A549 (cell line): ENCODE measurements at regions not wholly inside any gene's neighbourhood (a gene's known extent, or its start where the extent isn't known, plus 50 kb on each side); places are given as distances from the start of the nearest gene placed in this dataset.
"Not testable (repeated sequence)": the region's sequence is repeated elsewhere in the genome, so short reads cannot be mapped to it uniquely, and the experiment has no call there.

ENCODE experiments used
- ATAC-seq, 2 experiments: fragments of 200-7000 bp in 1 of 2; fragments of >200 bp in 1 of 2; cut with Nextera tagmentation in 1 of 2; cut with Tn5 transposase in 1 of 2; 3 replicates each; pipeline versions ENCODE4 v1.8.0 to v1.9.1; 2018 to 2020; ENCODE audit warnings: mild to moderate bottlenecking in 1 of 2, moderate library complexity in 1 of 2
- CTCF ChIA-PET: fragments of 300-600 bp; sonication (Branson Sonifier 250); formaldehyde crosslinking; extraction: SDS; loops from one replicate; lab custom pipeline; 2021; ENCODE audit warnings: antibody characterized with exemption, inconsistent platforms; lab: Yijun Ruan, JAX
- POLR2A ChIA-PET: fragments of 350-600 bp; formaldehyde crosslinking; extraction: SDS; loops from one replicate; lab custom pipeline; 2021; ENCODE audit warnings: antibody characterized with exemption, inconsistent platforms; lab: Yijun Ruan, JAX
- DNase-seq, 2 experiments: peaks; one replicate each; pipeline versions ENCODE4 v3.0.0 to v3.0.0-alpha.2; 2011 to 2016; ENCODE audit warnings: low read depth in 1 of 2, low spot score in 1 of 2
- FAIRE-seq: peaks from 2 replicates; lab custom pipeline; 2011; peaks lifted over from hg19 to GRCh38; lab: Jason Lieb, UNC
- H3K27ac ChIP-seq, 2 experiments: fragments of >200 bp; sonication (Bioruptor Twin); formaldehyde crosslinking; 3 replicates each; pipeline ENCODE4 v1.5.1; 2016 to 2017
- H3K4me1 ChIP-seq: fragments of >200 bp; sonication (Bioruptor Twin); formaldehyde crosslinking; 3 replicates; pipeline ENCODE4 v1.6.1; 2016
- H3K4me2 ChIP-seq: fragments of >200 bp; sonication (Bioruptor Twin); formaldehyde crosslinking; 3 replicates; pipeline ENCODE4 v1.6.1; 2016
- H3K4me3 ChIP-seq: fragments of >200 bp; sonication (Bioruptor Twin); formaldehyde crosslinking; 3 replicates; pipeline ENCODE4 v1.5.1; 2016
- H3K9me3 ChIP-seq: fragments of >200 bp; sonication (Bioruptor Twin); formaldehyde crosslinking; 3 replicates; pipeline ENCODE4 v1.6.1; 2016
- BCL3 ChIP-seq: fragments of >200 bp; sonication (Bioruptor Twin); formaldehyde crosslinking; IDR thresholded peaks from 3 replicates; pipeline ENCODE4 v1.6.1; 2016
- BHLHE40 ChIP-seq: IDR thresholded peaks from 2 replicates; pipeline ENCODE4 v1.6.1; 2012; ENCODE audit warnings: low read depth, low read length, inconsistent platforms
- CEBPB ChIP-seq, 2 experiments: fragments of >200 bp in 1 of 2; sonication (Bioruptor Twin) in 1 of 2; formaldehyde crosslinking in 1 of 2; IDR thresholded peaks; 2 replicates each; pipeline ENCODE4 v1.6.1; 2012 to 2016
- CHD2 ChIP-seq: fragments of 150-350 bp; IDR thresholded peaks from 2 replicates; pipeline ENCODE4 v1.6.1; 2014; ENCODE audit warnings: low read length; ENCODE audit not compliant: partially characterized antibody
- CHD4 ChIP-seq: fragments of 200-600 bp; sonication (generic); IDR thresholded peaks from 2 replicates; pipeline ENCODE4 v1.6.1; 2016; ENCODE audit warnings: antibody characterized with exemption, mild to moderate bottlenecking, borderline replicate concordance
- EHMT2 ChIP-seq: fragments of 200-600 bp; sonication (generic); IDR thresholded peaks from 2 replicates; pipeline ENCODE4 v1.6.1; 2016; ENCODE audit warnings: antibody characterized with exemption, low read depth, mild to moderate bottlenecking, moderate library complexity
- EP300 ChIP-seq, 2 experiments: fragments of >200 bp; sonication (Bioruptor Twin); formaldehyde crosslinking; IDR thresholded peaks; 2 replicates in 1 of 2; 3 replicates in 1 of 2; pipeline ENCODE4 v1.6.1; 2016 to 2017
- FOSB ChIP-seq: fragments of 250-450 bp; sonication (Bioruptor Pico); IDR thresholded peaks from 2 replicates; pipeline ENCODE4 v1.5.0; 2020; ENCODE audit warnings: mild to moderate bottlenecking, moderate library complexity
- HDAC2 ChIP-seq: fragments of 200-600 bp; sonication (generic); IDR thresholded peaks from 2 replicates; pipeline ENCODE4 v1.6.1; 2016
- HEYL ChIP-seq: fragments of 250-450 bp; sonication (Bioruptor Pico); IDR thresholded peaks from 2 replicates; pipeline ENCODE4 v1.8.0; 2021; ENCODE audit warnings: mild to moderate bottlenecking, moderate library complexity
- KDM1A ChIP-seq: fragments of 200-600 bp; sonication (generic); IDR thresholded peaks from 2 replicates; pipeline ENCODE4 v1.6.1; 2016; ENCODE audit warnings: low read depth, mild to moderate bottlenecking
- KDM5A ChIP-seq: fragments of 200-600 bp; sonication (generic); IDR thresholded peaks from 2 replicates; pipeline ENCODE4 v1.6.1; 2016; ENCODE audit warnings: antibody characterized with exemption, mild to moderate bottlenecking
- MAFK ChIP-seq: fragments of 450-650 bp; IDR thresholded peaks from 2 replicates; pipeline ENCODE4 v1.6.1; 2014; ENCODE audit not compliant: partially characterized antibody
- MAZ ChIP-seq: fragments of 150-350 bp; IDR thresholded peaks from 2 replicates; pipeline ENCODE4 v1.6.1; 2014; ENCODE audit warnings: antibody characterized with exemption, low read depth, low read length, borderline replicate concordance
- MYC ChIP-seq: IDR thresholded peaks from 2 replicates; pipeline ENCODE4 v1.6.1; 2012; ENCODE audit warnings: mild to moderate bottlenecking, inconsistent platforms, low read length, improper control_type of control experiment, borderline replicate concordance
- NFE2L2 ChIP-seq: fragments of 150-350 bp; conservative IDR thresholded peaks from 2 replicates; pipeline ENCODE4 v1.6.1; 2014; ENCODE audit warnings: low read length
- NPAS2 ChIP-seq: fragments of 250-450 bp; sonication (Bioruptor Pico); IDR thresholded peaks from 2 replicates; pipeline ENCODE4 v1.8.0; 2022; ENCODE audit warnings: mild to moderate bottlenecking, moderate library complexity, borderline replicate concordance
- NR3C1 ChIP-seq: fragments of >200 bp; sonication (Bioruptor Twin); formaldehyde crosslinking; IDR thresholded peaks from 3 replicates; pipeline ENCODE4 v1.6.1; 2017
- PBX3 ChIP-seq: IDR thresholded peaks from 2 replicates; pipeline ENCODE4 v1.6.1; 2012
- POLR2A ChIP-seq: IDR thresholded peaks from 2 replicates; pipeline ENCODE4 v1.6.1; 2012; ENCODE audit warnings: mild to moderate bottlenecking, low read length
- RAD21 ChIP-seq, 2 experiments: fragments of >200 bp in 1 of 2; sonication (Bioruptor Twin) in 1 of 2; formaldehyde crosslinking in 1 of 2; IDR thresholded peaks in 1 of 2; conservative IDR thresholded peaks in 1 of 2; 2 replicates in 1 of 2; 3 replicates in 1 of 2; pipeline ENCODE4 v1.6.1; 2012 to 2018; ENCODE audit warnings: inconsistent platforms in 1 of 2
- RARB ChIP-seq: fragments of 250-450 bp; sonication (Bioruptor Pico); IDR thresholded peaks from 2 replicates; pipeline ENCODE4 v1.8.0; 2021; ENCODE audit warnings: mild to moderate bottlenecking, moderate library complexity
- SMC3 ChIP-seq: fragments of >200 bp; sonication (Bioruptor Twin); formaldehyde crosslinking; IDR thresholded peaks from 3 replicates; pipeline ENCODE4 v1.6.1; 2018; ENCODE audit warnings: inconsistent platforms
- SREBF2 ChIP-seq: fragments of 450-650 bp; IDR thresholded peaks from 2 replicates; pipeline ENCODE4 v1.6.1; 2014; ENCODE audit warnings: mild to moderate bottlenecking, moderate library complexity
- TFCP2L1 ChIP-seq: fragments of 250-450 bp; sonication (Bioruptor Pico); IDR thresholded peaks from 2 replicates; pipeline ENCODE4 v1.5.0; 2021; ENCODE audit warnings: mild to moderate bottlenecking
- USF2 ChIP-seq: fragments of 450-650 bp; IDR thresholded peaks from 2 replicates; pipeline ENCODE4 v1.6.1; 2014; ENCODE audit warnings: antibody characterized with exemption
- ZC3H11A ChIP-seq: fragments of 450-650 bp; IDR thresholded peaks from 2 replicates; pipeline ENCODE4 v1.6.1; 2014; ENCODE audit warnings: antibody characterized with exemption, mild to moderate bottlenecking
- ZFP36 ChIP-seq: fragments of 450-650 bp; IDR thresholded peaks from 2 replicates; pipeline ENCODE4 v1.6.1; 2014; ENCODE audit warnings: borderline replicate concordance; ENCODE audit not compliant: partially characterized antibody
- ZNF302 ChIP-seq: fragments of 250-450 bp; sonication (Bioruptor Pico); IDR thresholded peaks from 2 replicates; pipeline ENCODE4 v1.9.0; 2021; ENCODE audit warnings: inconsistent platforms, mild to moderate bottlenecking, moderate library complexity
- ZSCAN20 ChIP-seq: fragments of 250-450 bp; sonication (Bioruptor Pico); IDR thresholded peaks from 2 replicates; pipeline ENCODE4 v1.8.0; 2022; ENCODE audit warnings: mild to moderate bottlenecking, moderate library complexity
- WGBS: methylation state at CpG from one replicate; pipeline ENCODE4 v1.1.6; 2017; ENCODE audit errors: missing lambda C conversion rate; 5-methylcytosine and 5-hydroxymethylcytosine counted together

GRCh38 chr2:133644846-133645245 is 76.6 kb upstream of the NCKAP5 start:
- no peak for DNase-seq
- Histone ChIP-seq H3K9me3 (0 out of 3 replicates have a peak, but pooled peaks cover 4% of the 10 kb centered on the region), H3K27ac (no peak overlapping the region), H3K4me2 (no peak overlapping the region), H3K4me3 (no peak overlapping the region), H3K4me1 (no peaks in the 10 kb centered on the region)
- ATAC-seq, result no peak
- no peak for FAIRE-seq
- CTCF ChIA-PET, result no interaction called here
- no peak for TF ChIP-seq USF2
- no peak for TF ChIP-seq RAD21 (conservative IDR thresholded peaks at IDR 0.05 in 1 of 2, IDR thresholded peaks at IDR 0.05 in 1 of 2)
- no peak for TF ChIP-seq BHLHE40
- no peak for TF ChIP-seq EP300 (IDR thresholded peaks at IDR 0.05)
- TF ChIP-seq MAFK, result no peak
- no peak for TF ChIP-seq MAZ
- no peak for TF ChIP-seq FOSB (CRISPR knock-in tag)
- TF ChIP-seq NPAS2, result no peak
- TF ChIP-seq SMC3, result no peak
- no peak for TF ChIP-seq ZFP36
- no peak for TF ChIP-seq TFCP2L1 (CRISPR knock-in tag)
- no peak for TF ChIP-seq KDM1A
- no peak for TF ChIP-seq POLR2A
- no peak for TF ChIP-seq ZNF302
- no peak for TF ChIP-seq NR3C1
- no peak for TF ChIP-seq ZSCAN20 (CRISPR knock-in tag)
- TF ChIP-seq MYC, result no peak
- TF ChIP-seq BCL3, result no peak
- TF ChIP-seq KDM5A, result no peak
- POLR2A ChIA-PET, result no interaction called here

- H3K4me1 ChIP-seq, H3K4me2 ChIP-seq, H3K27ac ChIP-seq, CTCF ChIA-PET, DNase-seq, H3K4me3 ChIP-seq, FAIRE-seq, ATAC-seq: not testable (repeated sequence)
- POLR2A ChIA-PET, result interaction anchor here (0.5 kb wide), 1 partner anchor 1209 kb away, joined by 4 read pairs; no protein-coding TSS in a partner anchor
- 8% methylated on average over 1 of the region's 1 CpG for WGBS
- H3K9me3 ChIP-seq, result peaks cover 13% of the 10 kb centered on the region; the same call in 2 of the 3 replicates
Measured at GRCh38 chr2:133647386-133647785, 79.1 kb upstream of the NCKAP5 start.

- no peak for TF ChIP-seq NFE2L2
- no peak for TF ChIP-seq HEYL
- TF ChIP-seq TFCP2L1 (CRISPR knock-in tag), result no peak
- TF ChIP-seq EHMT2, result no peak
- no peak for TF ChIP-seq NR3C1
- TF ChIP-seq, all 56 proteins: peak for 0
- DNase-seq (no peak), ATAC-seq (no peak), FAIRE-seq (no peak)
- H3K4me1 ChIP-seq, result no peaks in the 10 kb centered on the region
- H3K4me2 ChIP-seq, result no peak overlapping the region
- WGBS, result 36% methylated on average over 2 of the region's 2 CpGs
- H3K27ac ChIP-seq, result no peak overlapping the region
- ChIA-PET CTCF (no interaction called here), POLR2A (no interaction called here)
- no peak overlapping the region for H3K4me3 ChIP-seq
- peaks cover 13% of the 10 kb centered on the region; the same call in 2 of the 3 replicates for H3K9me3 ChIP-seq
Measured at GRCh38 chr2:133651861-133652260, 83.6 kb upstream of the NCKAP5 start.

- no peak overlapping the region for H3K4me2 ChIP-seq
- ATAC-seq, result no peak
- H3K27ac ChIP-seq, result no peak overlapping the region
- no peak for FAIRE-seq
- no peak for DNase-seq
- ChIA-PET CTCF (no interaction called here), POLR2A (no interaction called here)
- H3K4me1 ChIP-seq, result no peaks in the 10 kb centered on the region
- H3K9me3 ChIP-seq, result peaks cover 13% of the 10 kb centered on the region; the same call in 2 of the 3 replicates
- 47% methylated on average over 4 of the region's 4 CpGs for WGBS
- no peak overlapping the region for H3K4me3 ChIP-seq
- no peak for TF ChIP-seq BCL3
- no peak for TF ChIP-seq CHD4
- no peak for TF ChIP-seq CHD2
- TF ChIP-seq ZC3H11A, result no peak
- TF ChIP-seq HDAC2, result no peak
- TF ChIP-seq PBX3, result no peak
- no peak for TF ChIP-seq ZSCAN20 (CRISPR knock-in tag)
- TF ChIP-seq CEBPB (IDR thresholded peaks at IDR 0.05), result no peak
- no peak for TF ChIP-seq SREBF2
- TF ChIP-seq RARB (CRISPR knock-in tag), result no peak
Measured at GRCh38 chr2:133652398-133652797, 84.1 kb upstream of the NCKAP5 start.
